NT2/D1 (cell line): ENCODE measurements at regions not wholly inside any gene's neighbourhood (a gene's known extent, or its start where the extent isn't known, plus 50 kb on each side); places are given as distances from the start of the nearest gene placed in this dataset.

Experiments
- DNase-seq: peaks from one replicate; pipeline ENCODE4 v3.0.0-alpha.2; 2011; ENCODE audit warnings: low read depth, low spot score
- H3K27me3 ChIP-seq: 2 replicates; pipeline ENCODE4 v1.6.0; 2011; ENCODE audit warnings: mild to moderate bottlenecking; ENCODE audit not compliant: insufficient read length, insufficient read depth
- H3K36me3 ChIP-seq: 2 replicates; pipeline ENCODE4 v1.6.1; 2011; ENCODE audit warnings: mild to moderate bottlenecking, low read length, mixed read lengths; ENCODE audit not compliant: insufficient read depth, insufficient read length
- H3K4me1 ChIP-seq: 2 replicates; pipeline ENCODE4 v1.5.1; 2011; ENCODE audit not compliant: insufficient read depth, insufficient read length
- H3K4me3 ChIP-seq: 2 replicates; pipeline ENCODE4 v1.5.1; 2011; ENCODE audit warnings: low read depth; ENCODE audit not compliant: insufficient read length
- H3K9ac ChIP-seq: 2 replicates; pipeline ENCODE4 v1.6.0; 2011; ENCODE audit warnings: low read depth; ENCODE audit not compliant: insufficient read length
- H3K9me3 ChIP-seq: 2 replicates; pipeline ENCODE4 v1.5.1; 2011; ENCODE audit warnings: mild to moderate bottlenecking, low read length; ENCODE audit not compliant: insufficient read depth
- SUZ12 ChIP-seq: IDR thresholded peaks from 2 replicates; pipeline ENCODE4 v1.6.1; 2011; ENCODE audit not compliant: insufficient read length, insufficient read depth; ENCODE audit errors: extremely low read depth
- YY1 ChIP-seq: IDR thresholded peaks from 2 replicates; pipeline ENCODE4 v1.6.1; 2011; ENCODE audit not compliant: insufficient read length, insufficient read depth
- ZNF274 ChIP-seq: IDR thresholded peaks from 2 replicates; pipeline ENCODE4 v1.6.1; 2011; ENCODE audit warnings: mild to moderate bottlenecking, low read depth, low read length

DNA sequence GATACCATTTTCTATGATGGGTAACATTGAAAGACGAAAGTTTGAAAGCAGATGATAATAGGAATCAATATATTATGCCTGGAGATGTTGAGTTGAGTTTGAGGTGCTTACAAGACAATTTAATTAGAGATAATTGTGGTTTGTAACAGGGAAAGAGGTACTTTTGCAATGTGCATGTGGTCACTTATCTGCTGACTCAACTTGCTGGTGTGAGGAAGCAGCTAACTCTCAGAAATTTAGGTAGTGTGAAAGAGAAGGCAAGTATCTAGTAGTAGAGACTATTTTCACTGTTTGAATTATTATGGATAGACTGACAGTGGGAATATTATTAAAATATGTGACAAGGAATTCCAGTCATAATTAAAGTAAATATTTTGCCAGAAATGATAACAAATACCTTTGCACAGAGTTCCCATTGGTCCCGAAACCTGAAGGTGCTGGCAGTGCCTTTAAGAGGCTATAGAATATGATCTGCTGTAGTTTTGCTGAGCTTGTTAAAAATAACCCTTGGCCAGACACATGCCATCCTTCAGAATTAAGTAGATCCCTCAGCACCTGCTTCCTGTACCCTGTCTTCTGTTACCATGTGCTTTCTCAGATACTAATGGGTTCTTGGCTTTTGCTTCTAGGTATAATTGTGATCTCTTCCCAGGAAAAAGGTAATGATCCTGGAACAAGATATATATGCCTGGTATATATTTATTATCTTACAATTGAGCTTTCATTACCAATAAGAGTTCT is 315.9 kb downstream of the BCHE start:
- Histone ChIP-seq H3K4me1 (no peaks in the 10 kb centered on the region), H3K36me3 (no peaks in the 10 kb centered on the region), H3K9ac (no peak overlapping the region), H3K9me3 (no peaks in the 10 kb centered on the region), H3K27me3 (no peaks in the 10 kb centered on the region), H3K4me3 (no peak overlapping the region)
- no peak for DNase-seq
- no peak for TF ChIP-seq SUZ12

DNA sequence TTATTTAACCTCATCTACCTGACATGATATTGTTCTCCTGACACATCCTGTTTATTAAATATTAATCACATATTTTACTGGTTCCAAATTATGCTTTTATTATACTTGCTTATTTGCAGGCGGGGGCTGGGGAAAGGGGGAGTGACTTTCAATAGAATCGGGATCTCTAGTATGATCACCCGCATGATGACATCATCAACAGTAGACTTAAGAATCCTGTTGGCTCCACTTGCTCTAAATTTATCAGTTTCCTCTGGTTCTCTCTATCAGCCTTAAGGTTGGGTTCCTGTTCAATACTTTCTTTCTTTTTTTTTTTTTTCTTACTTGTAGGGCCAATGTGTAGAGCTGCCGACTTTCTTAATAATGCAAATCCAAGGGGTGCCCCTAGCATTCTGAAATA is 317.5 kb downstream of the BCHE start:
- TF ChIP-seq SUZ12 (no peak), ZNF274 (no peak), YY1 (no peak)
- no peak overlapping the region for H3K4me3 ChIP-seq
- no peaks in the 10 kb centered on the region for H3K4me1 ChIP-seq
- no peak for DNase-seq
- no peaks in the 10 kb centered on the region for H3K9me3 ChIP-seq
- H3K9ac ChIP-seq: no peak overlapping the region
- no peaks in the 10 kb centered on the region for H3K27me3 ChIP-seq
- no peaks in the 10 kb centered on the region for H3K36me3 ChIP-seq

DNA sequence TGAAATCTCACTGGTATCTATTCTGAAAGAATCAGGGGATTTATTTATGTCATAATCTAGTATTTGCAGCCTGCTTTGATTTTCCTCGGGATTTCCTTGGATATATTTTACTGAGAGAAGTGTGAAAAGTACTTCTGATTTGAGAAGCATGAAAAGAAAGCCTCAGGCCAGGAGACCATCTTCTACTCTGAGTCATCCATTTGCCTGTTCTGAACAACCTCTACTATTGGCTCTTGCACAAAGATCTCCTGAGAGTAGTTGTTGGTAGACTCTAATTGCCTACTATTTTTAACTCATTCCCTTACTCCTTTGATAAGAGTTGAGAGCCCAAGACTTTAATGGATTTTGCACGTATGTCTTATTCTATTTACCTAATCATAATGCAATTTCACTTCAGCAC is 318.9 kb downstream of the BCHE start:
- H3K9ac ChIP-seq: no peak overlapping the region
- TF ChIP-seq ZNF274 (no peak), SUZ12 (no peak)
- DNase-seq: no peak
- H3K27me3 ChIP-seq: no peaks in the 10 kb centered on the region
- H3K9me3 ChIP-seq: no peaks in the 10 kb centered on the region
- H3K4me1 ChIP-seq: no peaks in the 10 kb centered on the region
- H3K36me3 ChIP-seq: no peaks in the 10 kb centered on the region
- no peak overlapping the region for H3K4me3 ChIP-seq

DNA sequence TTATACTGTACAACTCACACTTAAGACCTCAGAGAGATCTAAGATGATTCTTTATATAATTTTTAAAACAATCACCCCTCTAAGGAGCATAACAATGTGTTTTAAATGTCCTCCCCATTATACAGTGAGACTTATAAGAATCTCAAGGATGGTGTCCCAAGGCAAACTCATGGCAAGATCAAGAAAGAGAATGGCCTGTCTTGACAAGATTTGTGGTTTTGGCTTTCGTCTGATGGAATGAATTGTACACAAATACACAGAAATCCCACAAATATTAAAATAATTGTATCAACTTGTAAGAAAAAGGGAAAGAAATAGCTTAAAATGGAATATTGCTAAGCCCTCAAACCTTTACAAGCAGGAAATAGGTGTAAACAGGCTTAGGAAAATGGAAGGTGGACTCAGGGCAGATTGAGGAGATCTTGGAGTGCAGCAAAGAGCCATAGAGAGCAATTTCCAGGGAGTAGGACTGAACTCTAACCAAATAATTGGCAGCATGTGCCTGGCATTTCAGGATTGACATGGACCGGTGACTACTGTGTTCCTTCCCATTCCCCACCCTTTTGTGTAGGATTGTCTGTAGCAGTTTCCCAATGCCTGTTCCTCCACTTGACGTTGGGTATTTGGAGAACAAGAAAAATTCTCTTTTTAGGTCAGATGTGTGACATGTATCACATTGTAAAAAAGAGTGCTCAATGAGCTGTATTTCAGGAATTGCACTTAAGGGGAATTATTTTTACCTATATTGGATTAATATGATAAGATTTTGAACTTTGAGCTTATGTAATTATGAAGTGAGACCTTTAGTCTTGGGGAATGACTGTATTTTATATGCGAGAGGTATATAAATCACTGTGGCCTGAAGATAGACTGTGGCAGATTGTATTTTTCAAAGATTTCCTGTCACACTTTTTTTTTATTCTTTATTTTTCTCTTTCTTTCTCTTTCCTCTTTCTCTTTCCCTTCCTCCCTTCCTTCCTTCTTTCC is 317.8 kb upstream of the SLITRK3 start:
- no peak for DNase-seq
- Histone ChIP-seq H3K36me3 (no peaks in the 10 kb centered on the region), H3K9ac (no peak overlapping the region), H3K4me1 (no peaks in the 10 kb centered on the region), H3K9me3 (no peaks in the 10 kb centered on the region), H3K27me3 (no peaks in the 10 kb centered on the region), H3K4me3 (no peak overlapping the region)
- TF ChIP-seq YY1 (no peak), SUZ12 (no peak), ZNF274 (no peak)

DNA sequence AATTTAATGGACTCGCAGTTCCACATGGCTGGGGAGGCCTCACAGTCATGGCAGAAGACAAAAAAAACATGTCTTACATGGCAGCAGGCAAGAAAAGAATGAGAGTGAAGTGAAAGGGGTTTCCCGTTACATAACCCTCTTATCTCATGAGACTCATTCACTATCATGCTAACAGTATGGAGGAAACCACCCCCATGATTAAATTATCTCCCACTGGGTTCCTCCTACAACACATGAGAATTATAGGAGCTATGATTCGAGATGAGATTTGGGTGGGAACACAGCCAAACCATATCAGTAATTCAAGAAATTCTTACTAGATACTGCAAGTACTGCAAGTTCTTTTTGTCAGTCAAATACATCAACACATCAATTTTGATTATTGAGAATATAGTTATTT is 311.4 kb upstream of the SLITRK3 start:
- no peak overlapping the region for H3K9ac ChIP-seq
- DNase-seq: no peak
- no peaks in the 10 kb centered on the region for H3K4me1 ChIP-seq
- no peak for TF ChIP-seq YY1
- TF ChIP-seq SUZ12: no peak
- TF ChIP-seq ZNF274: no peak
- H3K27me3 ChIP-seq: no peaks in the 10 kb centered on the region
- no peaks in the 10 kb centered on the region for H3K36me3 ChIP-seq
- H3K4me3 ChIP-seq: no peak overlapping the region
- H3K9me3 ChIP-seq: peaks cover 6% of the 10 kb centered on the region; the same call in 1 of the 2 replicates

DNA sequence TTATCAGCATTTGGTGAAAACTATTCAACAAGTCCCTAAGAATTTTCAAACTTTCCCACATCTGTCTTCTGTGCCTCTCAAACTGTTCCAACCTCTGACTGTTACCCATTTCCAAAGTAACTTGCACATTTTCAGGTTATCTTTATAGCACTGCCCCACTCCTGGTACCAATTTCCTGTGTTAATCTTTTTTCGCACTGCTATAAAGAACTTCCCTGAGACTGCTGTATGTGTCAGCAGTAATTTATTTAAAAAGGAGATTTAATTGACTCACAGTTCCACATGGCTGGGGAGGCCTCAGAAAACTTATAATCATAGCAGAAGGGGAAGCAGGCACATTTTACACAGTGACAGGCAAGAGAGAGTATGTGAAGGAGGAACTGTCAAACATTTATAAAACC is 310.9 kb upstream of the SLITRK3 start:
- H3K27me3 ChIP-seq: no peaks in the 10 kb centered on the region
- DNase-seq: no peak
- peaks cover 6% of the 10 kb centered on the region; the same call in 1 of the 2 replicates for H3K9me3 ChIP-seq
- TF ChIP-seq SUZ12 (no peak), YY1 (no peak), ZNF274 (no peak)
- H3K4me3 ChIP-seq: no peak overlapping the region
- H3K4me1 ChIP-seq: no peaks in the 10 kb centered on the region
- H3K9ac ChIP-seq: no peak overlapping the region
- no peaks in the 10 kb centered on the region for H3K36me3 ChIP-seq

DNA sequence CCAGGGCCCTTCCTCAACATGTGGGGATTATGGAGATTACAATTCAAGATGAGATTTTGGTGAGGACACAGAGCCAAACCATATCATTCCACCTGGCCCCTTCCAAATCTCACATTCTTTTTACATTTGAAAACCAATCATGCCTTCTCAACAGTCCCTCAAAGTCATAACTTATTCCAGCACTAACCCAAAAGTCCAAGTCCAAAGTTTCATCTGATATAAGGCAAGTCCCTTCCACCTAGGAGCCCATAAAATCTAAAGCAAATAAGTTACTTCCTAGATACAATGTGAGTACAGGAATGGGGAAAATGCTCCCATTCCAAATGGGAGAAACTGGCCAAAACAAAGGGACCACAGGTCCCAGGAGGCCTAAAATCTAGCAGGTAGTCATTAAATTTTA is 309.5 kb upstream of the SLITRK3 start:
- no peaks in the 10 kb centered on the region for H3K4me1 ChIP-seq
- H3K27me3 ChIP-seq: no peaks in the 10 kb centered on the region
- TF ChIP-seq SUZ12: no peak
- TF ChIP-seq YY1: no peak
- no peak for TF ChIP-seq ZNF274
- no peak overlapping the region for H3K9ac ChIP-seq
- no peak for DNase-seq
- no peaks in the 10 kb centered on the region for H3K36me3 ChIP-seq
- H3K4me3 ChIP-seq: no peak overlapping the region
- H3K9me3 ChIP-seq: peaks cover 6% of the 10 kb centered on the region; the same call in 1 of the 2 replicates
